Stimulated activated effector memory CD8-positive, alpha-beta T cell treated with anti-CD3 and anti-CD28 coated beads, Interleukin-12 subunit alpha, Interleukin-12 subunit beta, amount 100 ng/mL, for 72 hours (primary cell): ENCODE measurements at regions not wholly inside any gene's neighbourhood (a gene's known extent, or its start where the extent isn't known, plus 50 kb on each side); places are given as distances from the start of the nearest gene placed in this dataset.

Source experiments
- ATAC-seq: fragments of 150-1000 bp; cut with Tn5 transposase; 2 replicates; pipeline ENCODE4 v1.10.0; 2021
- DNase-seq, 2 donors: peaks; one replicate each; pipeline ENCODE4 v3.0.0; 2021 to 2022; ENCODE audit warnings: low spot score in 2 of 2
- H3K27ac Mint-ChIP-seq: one replicate; pipeline ENCODE4 v1.8.0; 2022; ENCODE audit warnings: mild to moderate bottlenecking, mixed read lengths
- H3K36me3 Mint-ChIP-seq: one replicate; pipeline ENCODE4 v1.8.0; 2022; ENCODE audit warnings: mild to moderate bottlenecking, mixed read lengths
- H3K4me1 Mint-ChIP-seq: one replicate; pipeline ENCODE4 v1.8.0; 2022; ENCODE audit warnings: mixed read lengths
- H3K4me3 Mint-ChIP-seq: one replicate; pipeline ENCODE4 v1.8.0; 2022; ENCODE audit warnings: mild to moderate bottlenecking, mixed read lengths
- H3K9me3 Mint-ChIP-seq: one replicate; pipeline ENCODE4 v1.8.0; 2022; ENCODE audit warnings: mixed read lengths

DNA sequence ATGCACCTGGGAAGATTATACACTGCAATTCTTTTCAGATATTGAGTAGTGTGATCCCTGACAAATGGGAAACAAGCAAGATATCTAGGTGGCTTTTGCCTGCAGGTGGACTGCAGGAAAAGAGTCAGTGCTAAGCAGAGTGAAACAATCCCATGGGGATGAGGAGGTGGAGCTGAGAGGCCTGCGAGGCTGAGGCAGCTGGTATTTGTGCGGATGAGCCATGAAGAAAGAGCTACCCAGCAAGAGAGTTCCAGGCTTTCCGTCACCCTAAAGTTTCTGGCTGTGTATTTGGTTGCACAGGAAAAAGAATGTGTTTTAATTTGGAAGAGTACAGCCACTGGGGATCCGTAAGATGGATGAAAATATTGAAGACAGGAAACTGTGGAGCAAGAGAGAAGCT is 714.1 kb upstream of the COBL start:
- Mint-ChIP-seq H3K4me3 (no peak overlapping the region), H3K27ac (no peak overlapping the region), H3K9me3 (peaks cover 15% of the 10 kb centered on the region), H3K4me1 (no peaks in the 10 kb centered on the region), H3K36me3 (no peaks in the 10 kb centered on the region)
- ATAC-seq = no peak
- DNase-seq = no peak

DNA sequence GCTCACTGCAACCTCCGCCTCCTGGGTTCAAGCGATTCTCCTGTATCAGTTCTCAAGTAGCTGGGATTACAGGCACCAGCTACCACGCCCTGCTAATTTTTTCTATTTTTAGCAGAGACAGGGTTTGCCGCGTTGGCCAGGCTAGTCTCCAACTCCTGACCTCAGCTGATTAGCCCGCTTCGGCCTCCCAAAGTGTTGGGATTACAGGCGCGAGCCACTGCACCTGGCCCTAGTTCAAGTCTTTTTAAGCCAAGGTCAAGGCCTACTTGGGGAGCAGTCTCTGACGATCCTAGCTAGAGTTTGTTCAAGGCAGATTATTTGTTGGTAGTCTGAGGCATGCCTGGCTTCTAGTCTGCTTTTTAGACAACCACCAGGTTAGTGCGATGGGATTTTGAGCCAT is 709.5 kb upstream of the COBL start:
- Mint-ChIP-seq H3K36me3 (no peaks in the 10 kb centered on the region), H3K27ac (no peak overlapping the region), H3K9me3 (peaks cover 9% of the 10 kb centered on the region), H3K4me1 (no peaks in the 10 kb centered on the region), H3K4me3 (no peak overlapping the region)
- ATAC-seq (no peak), DNase-seq (no peak)

DNA sequence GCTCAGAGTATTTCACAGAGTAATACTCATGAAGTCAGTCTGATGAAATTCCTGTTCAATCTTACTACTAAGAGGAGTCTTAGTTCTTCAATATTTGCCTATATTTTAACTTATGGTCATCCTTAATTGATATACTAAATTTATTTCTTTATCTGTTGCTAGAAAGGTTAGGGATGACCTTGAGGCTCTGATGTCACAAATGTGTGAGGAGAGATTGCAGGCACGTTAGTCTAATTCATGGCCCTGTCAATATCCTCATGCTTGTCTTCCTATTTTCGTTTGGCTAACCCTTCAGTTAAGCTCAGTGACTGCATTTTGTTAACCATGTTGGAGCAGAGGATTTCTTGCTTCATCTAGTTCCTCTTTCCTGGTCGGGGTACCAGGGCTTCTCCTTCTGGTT is 704.7 kb upstream of the COBL start:
- Mint-ChIP-seq H3K9me3 (peaks cover 14% of the 10 kb centered on the region), H3K27ac (no peak overlapping the region)
- ATAC-seq = no peak

DNA sequence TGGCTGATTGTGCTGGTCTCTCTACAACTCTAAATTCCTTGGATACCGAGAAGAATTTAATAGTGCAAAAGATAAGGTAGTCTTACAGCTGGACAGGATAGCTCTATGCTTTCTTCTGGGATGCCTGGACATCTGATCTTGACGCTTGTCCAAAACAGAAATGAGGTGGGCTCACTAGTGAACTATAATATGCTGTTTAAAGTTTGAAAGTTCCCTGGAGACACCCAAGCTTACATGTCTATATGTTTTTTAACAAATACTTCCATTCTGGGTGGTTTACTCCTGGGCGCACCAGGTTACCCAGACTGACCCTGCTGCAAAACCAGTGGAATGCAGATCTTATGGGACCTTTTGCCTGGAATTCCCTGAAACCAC is 702.1 kb upstream of the COBL start:
- Mint-ChIP-seq H3K9me3 (peaks cover 20% of the 10 kb centered on the region), H3K4me1 (no peaks in the 10 kb centered on the region)
- DNase-seq = no peak

More for the DNA sequence above, 704.7 kb upstream of the COBL start:
- Mint-ChIP-seq H3K4me1 (no peaks in the 10 kb centered on the region), H3K4me3 (no peak overlapping the region), H3K36me3 (no peaks in the 10 kb centered on the region)
- DNase-seq = no peak

DNA sequence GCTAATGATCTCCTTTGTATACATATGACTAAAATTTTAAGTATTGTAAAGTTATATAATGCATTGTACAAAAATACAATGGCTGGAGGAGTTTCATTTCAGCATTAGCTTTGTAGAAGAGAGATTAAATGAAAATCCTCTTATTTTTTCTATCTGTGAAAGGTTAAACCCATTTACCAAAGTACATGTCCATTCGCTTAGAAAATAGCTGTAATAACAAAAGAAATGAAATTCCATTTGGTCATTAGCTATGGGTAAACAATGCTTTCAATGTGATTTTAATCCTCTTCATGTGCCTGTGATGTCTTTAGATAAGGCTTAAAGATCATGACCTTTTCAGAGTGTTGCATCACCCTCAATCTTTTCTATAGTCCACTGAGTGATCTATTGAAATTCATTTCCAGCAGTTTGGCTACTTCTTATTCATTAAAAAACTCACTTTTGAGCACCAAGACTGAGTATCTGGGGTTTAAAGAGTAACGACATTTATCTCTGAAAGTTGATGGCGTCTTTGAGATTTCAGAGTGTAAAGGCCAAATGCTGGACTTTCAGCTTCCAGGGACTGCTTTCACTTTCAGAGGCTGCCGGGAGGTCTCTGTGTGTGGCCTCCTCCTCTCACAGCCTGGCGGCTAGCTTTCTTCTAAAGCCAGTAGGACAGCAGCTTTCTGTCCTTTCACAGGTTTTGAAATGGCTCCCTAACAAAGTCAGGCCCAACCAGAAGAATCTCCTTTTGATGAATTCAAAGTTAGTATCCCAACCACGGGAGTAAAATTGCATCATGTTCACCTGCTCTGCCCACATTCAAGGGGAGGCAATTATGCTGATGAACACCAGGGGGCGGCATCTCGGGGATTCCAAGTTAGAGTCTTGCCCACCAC is 701.4 kb upstream of the COBL start:
- H3K4me1 Mint-ChIP-seq = no peaks in the 10 kb centered on the region

More for the DNA sequence above, 702.1 kb upstream of the COBL start:
- ATAC-seq = no peak
- H3K27ac Mint-ChIP-seq = no peak overlapping the region
- H3K36me3 Mint-ChIP-seq = no peaks in the 10 kb centered on the region
- H3K4me3 Mint-ChIP-seq = no peak overlapping the region

DNA sequence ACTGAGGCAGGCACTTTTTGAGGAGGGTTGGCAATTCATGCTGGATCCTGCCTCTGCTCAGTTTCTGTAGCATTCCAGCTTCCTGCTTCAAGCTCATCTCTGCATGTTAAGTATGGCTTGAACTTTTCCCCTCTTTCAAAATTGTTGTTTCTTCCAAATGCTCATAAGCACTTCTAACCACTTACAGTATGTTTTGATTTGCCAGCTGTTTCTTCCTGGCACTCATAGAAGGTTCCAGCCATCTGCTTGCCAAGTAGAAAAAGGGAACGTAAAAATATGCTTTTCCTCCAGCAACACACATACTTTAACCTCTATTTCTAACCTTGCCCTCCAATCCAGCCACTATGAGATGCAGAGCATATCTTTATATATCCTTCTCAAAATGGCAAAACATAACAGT is 692.6 kb upstream of the COBL start:
- no peak for ATAC-seq
- no peak overlapping the region for H3K27ac Mint-ChIP-seq
- H3K4me1 Mint-ChIP-seq = no peaks in the 10 kb centered on the region

More for the DNA sequence above, 701.4 kb upstream of the COBL start:
- DNase-seq = no peak
- no peak overlapping the region for H3K27ac Mint-ChIP-seq
- ATAC-seq = no peak
- peaks cover 20% of the 10 kb centered on the region for H3K9me3 Mint-ChIP-seq
- H3K36me3 Mint-ChIP-seq = no peaks in the 10 kb centered on the region
- no peak overlapping the region for H3K4me3 Mint-ChIP-seq

DNA sequence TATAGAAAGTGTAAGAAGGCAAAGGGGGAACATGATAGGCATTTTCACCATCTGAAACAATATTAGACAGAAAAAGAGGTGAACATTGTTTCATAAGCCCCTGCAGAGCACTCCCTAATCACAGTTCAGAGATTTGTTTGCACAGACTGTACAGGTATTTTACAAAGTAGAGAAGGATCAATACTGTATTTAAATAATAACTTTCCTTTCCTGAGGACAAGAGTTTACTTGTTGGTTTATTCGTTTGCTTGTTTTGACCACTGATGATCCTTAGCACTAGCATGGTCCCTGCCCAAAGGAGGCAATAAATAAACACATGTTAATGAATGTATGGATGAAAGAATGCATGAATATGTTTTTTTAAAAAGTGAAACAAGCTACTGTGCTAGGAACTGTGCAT is 690.1 kb upstream of the COBL start:
- no peaks in the 10 kb centered on the region for H3K36me3 Mint-ChIP-seq
- H3K4me1 Mint-ChIP-seq = no peaks in the 10 kb centered on the region
- DNase-seq (no peak), ATAC-seq (no peak)
- no peak overlapping the region for H3K4me3 Mint-ChIP-seq
- no peak overlapping the region for H3K27ac Mint-ChIP-seq
- H3K9me3 Mint-ChIP-seq = peaks cover 37% of the 10 kb centered on the region

More for the DNA sequence above, 692.6 kb upstream of the COBL start:
- H3K9me3 Mint-ChIP-seq = peaks cover 21% of the 10 kb centered on the region
- no peak for DNase-seq
- no peak overlapping the region for H3K4me3 Mint-ChIP-seq
- H3K36me3 Mint-ChIP-seq = no peaks in the 10 kb centered on the region

DNA sequence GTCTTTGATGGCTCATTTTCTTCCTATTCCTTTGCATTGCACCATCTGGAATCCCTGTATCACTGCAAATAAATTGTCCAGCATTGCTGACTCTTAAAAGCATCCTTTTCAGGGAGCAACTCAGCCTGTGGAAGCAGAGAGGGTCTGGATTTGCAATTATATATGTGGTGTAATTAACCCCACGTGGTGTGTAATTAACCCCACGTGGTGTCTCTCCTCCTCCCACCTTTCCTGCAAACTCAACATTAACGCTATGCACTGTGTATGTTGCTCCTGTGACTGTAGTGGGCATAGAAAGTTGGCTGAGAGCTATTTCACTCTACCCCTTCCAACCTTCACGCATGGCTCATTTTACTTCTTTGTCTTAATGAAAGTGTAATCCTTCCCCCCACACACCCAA is 689.0 kb upstream of the COBL start:
- DNase-seq (no peak), ATAC-seq (no peak)
- H3K27ac Mint-ChIP-seq = no peak overlapping the region
- H3K4me1 Mint-ChIP-seq = no peaks in the 10 kb centered on the region
- H3K36me3 Mint-ChIP-seq = no peaks in the 10 kb centered on the region
- H3K4me3 Mint-ChIP-seq = no peak overlapping the region
- peaks cover 34% of the 10 kb centered on the region for H3K9me3 Mint-ChIP-seq

DNA sequence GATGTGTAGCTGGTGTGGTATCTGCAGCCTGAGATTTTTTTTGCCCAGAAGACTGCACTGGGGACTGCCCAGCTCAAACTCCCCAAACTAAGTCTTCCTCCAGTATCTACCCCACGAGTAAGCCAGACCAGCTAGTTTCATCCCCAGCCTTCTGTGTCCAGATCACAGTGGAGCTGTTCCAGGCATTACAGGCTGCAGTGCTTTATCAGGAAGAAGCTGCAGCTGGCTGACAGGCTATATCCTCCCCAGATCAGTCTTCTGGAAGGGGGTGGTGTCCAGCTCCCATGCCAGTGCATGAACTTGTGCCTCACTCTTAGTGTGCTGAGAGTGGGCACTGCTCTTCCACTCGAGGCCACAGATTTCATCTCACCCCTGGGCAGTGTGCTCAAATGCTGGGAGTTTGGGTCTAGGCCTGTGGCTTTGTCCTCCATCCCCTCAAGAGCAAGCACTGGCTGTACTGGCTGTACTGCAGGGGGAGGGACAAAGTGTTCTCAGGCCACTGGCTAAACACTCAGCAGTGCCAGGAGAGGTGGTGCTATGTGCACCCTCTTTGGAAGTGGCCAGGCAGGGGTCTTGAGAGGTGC is 679.1 kb upstream of the COBL start:
- Mint-ChIP-seq H3K36me3 (no peaks in the 10 kb centered on the region), H3K9me3 (peaks cover 17% of the 10 kb centered on the region), H3K4me1 (no peaks in the 10 kb centered on the region), H3K4me3 (no peak overlapping the region), H3K27ac (no peak overlapping the region)
- ATAC-seq = no peak
- DNase-seq = no peak

DNA sequence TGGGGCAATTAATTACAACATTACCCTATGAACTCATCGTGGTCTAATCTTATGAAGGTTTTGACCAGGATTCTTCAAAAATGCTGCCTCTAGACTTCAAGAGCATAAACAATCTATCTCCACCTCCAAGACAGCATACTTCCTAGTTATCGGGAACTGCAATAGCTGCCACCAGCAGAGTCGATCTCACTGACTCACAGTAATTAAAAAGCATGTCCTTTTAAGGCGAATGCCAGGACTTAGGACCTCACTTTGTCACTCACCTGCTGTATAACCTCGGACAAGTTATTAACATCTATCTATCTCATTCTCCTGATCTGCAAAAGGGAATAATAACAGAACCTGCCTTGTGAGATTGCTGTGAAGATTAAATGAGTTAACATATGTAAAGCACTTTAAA is 666.0 kb upstream of the COBL start:
- H3K4me1 Mint-ChIP-seq = no peaks in the 10 kb centered on the region
- ATAC-seq = no peak
- no peak overlapping the region for H3K27ac Mint-ChIP-seq
- no peak overlapping the region for H3K4me3 Mint-ChIP-seq
- no peak for DNase-seq
- H3K36me3 Mint-ChIP-seq = no peaks in the 10 kb centered on the region
- H3K9me3 Mint-ChIP-seq = peaks cover 19% of the 10 kb centered on the region

DNA sequence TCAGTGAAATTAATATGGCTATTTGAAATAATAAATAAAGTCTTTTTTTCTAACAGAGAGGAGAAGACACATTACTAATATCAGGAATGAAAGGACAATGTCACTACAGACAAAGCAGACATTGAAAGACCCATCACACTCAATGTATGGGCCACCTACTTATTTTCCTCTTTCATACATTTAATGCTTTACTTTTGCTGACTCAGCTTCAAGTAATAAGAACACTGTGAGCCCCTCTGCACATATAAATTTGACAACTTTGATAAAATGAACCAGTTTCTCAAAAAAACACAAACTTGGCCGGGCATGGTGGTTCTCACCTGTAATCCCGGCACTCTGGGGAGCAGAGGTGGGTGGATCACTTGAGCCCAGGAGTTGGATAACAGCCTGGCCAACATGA is 664.2 kb upstream of the COBL start:
- Mint-ChIP-seq H3K4me1 (no peaks in the 10 kb centered on the region), H3K9me3 (peaks cover 11% of the 10 kb centered on the region), H3K4me3 (no peak overlapping the region), H3K36me3 (no peaks in the 10 kb centered on the region), H3K27ac (no peak overlapping the region)
- DNase-seq (no peak), ATAC-seq (no peak)

DNA sequence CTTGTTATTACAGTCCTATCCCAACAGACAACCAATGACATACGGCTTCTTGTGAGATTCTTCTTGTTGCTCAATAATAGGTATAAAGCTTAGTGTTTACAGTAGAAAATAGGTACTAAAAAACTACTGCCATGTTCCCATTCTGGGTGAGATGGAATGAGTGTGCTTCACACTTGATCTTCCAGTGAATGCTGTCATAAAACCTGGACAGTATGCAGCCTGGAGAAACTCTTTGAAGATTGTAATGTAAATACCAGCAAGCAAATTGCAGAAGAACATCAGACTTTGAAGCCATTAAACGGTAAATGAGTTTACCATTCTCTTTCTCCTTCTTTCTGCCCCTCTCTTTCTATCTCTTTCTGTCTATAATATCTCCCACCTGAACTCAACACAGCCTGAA is 663.7 kb upstream of the COBL start:
- ATAC-seq = no peak
- Mint-ChIP-seq H3K4me1 (no peaks in the 10 kb centered on the region), H3K27ac (no peak overlapping the region), H3K4me3 (no peak overlapping the region), H3K36me3 (no peaks in the 10 kb centered on the region), H3K9me3 (peaks cover 8% of the 10 kb centered on the region)
- DNase-seq = no peak

DNA sequence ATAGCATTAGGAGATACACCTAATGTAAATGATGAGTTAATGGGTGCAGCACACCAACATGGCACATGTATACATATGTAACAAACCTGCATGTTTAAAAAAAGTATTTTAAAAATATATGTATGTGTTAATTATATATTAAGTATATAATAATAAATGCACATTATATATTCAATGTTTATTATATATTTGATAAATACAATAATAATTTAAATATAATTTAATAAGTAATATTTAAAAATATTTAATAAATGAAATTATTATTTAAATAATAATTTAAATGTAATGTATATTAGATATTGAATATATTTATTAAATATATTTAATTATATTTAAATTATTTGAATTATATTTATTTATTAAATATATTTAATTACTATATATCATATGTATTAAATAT is 661.3 kb upstream of the COBL start:
- no peak overlapping the region for H3K27ac Mint-ChIP-seq
- no peaks in the 10 kb centered on the region for H3K4me1 Mint-ChIP-seq
- peaks cover 7% of the 10 kb centered on the region for H3K9me3 Mint-ChIP-seq
- ATAC-seq (no peak), DNase-seq (no peak)
- no peak overlapping the region for H3K4me3 Mint-ChIP-seq
- H3K36me3 Mint-ChIP-seq = no peaks in the 10 kb centered on the region

DNA sequence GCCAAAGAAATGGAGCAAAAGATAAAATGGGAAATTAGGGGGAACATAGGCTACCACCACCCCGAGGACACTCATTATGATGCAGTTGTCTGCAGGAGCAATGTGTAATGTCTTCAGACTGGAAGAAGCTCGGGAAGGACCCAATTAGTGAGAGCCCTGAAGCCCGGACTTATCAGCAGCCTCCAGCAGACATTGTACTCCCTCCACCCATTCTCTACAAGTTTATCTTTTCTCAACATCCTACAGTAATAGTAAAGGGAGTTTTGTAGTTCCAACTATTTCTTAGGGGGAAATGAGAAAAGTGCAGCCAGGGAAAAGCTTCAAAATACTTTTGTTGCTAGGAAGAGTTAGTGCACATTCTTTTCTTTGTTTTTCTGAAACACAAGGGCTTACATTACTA is 657.3 kb upstream of the COBL start:
- no peaks in the 10 kb centered on the region for H3K36me3 Mint-ChIP-seq
- DNase-seq (no peak), ATAC-seq (no peak)
- no peak overlapping the region for H3K4me3 Mint-ChIP-seq
- no peaks in the 10 kb centered on the region for H3K4me1 Mint-ChIP-seq
- no peak overlapping the region for H3K27ac Mint-ChIP-seq
- H3K9me3 Mint-ChIP-seq = peaks cover 15% of the 10 kb centered on the region

DNA sequence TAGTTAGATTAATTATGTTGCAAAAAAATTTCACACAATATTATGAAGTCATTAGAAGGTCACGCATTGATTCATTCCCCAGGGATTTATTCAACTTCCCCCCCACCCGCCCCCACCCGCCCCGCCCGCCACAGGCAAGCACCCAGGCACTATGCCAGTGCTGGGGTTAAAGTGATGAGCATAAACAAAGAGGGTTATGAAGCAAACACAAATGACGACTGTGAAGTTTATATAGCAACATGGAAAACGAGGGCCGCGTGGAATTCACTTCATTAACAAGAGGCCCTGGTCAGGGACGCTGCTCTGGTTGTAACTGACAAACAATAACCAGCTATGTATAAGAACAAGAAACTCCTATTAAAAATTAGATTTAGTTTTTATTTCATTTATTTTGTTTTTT is 656.5 kb upstream of the COBL start:
- no peaks in the 10 kb centered on the region for H3K36me3 Mint-ChIP-seq
- H3K27ac Mint-ChIP-seq = no peak overlapping the region
- DNase-seq = no peak
- H3K4me3 Mint-ChIP-seq = no peak overlapping the region
- H3K4me1 Mint-ChIP-seq = no peaks in the 10 kb centered on the region
- peaks cover 14% of the 10 kb centered on the region for H3K9me3 Mint-ChIP-seq
- no peak for ATAC-seq

DNA sequence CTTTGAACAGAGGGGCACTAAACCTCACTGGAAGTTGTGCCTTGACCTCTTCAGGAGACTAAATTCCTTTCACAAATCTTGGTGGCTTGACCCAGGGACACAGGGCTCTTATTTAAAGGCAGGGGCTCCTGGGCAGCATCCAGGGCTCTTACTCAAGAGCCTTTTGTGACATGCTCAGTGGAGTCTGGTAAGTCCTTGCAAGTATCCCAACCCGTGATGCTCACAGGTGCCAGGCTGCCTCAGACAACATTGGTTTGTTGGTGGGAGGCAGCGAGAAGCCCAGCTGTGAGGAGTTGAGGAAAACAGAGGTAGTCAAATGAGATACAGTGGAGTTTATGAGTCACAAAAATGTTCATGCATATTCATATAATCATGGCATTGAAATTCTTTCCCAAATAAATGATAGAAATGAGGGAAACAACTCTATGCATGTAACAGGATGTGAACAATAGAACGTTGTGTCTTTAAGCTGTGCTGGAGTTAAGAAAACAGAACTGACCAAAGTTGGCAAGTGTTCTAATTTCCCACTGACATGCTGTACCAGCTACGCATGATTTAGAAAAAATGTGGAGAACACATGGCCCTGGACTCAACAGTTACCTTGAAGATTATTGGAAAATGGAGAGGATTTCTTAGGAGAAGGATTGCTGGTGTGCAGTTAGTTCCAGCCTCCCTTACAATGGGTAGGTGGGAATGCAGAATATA is 654.5 kb upstream of the COBL start:
- Mint-ChIP-seq H3K9me3 (peaks cover 23% of the 10 kb centered on the region), H3K4me3 (no peak overlapping the region), H3K4me1 (no peaks in the 10 kb centered on the region), H3K27ac (no peak overlapping the region), H3K36me3 (no peaks in the 10 kb centered on the region)
- DNase-seq (no peak), ATAC-seq (no peak)
